CD4-positive, alpha-beta T cell treated with Interleukin-17A for 4 hours (primary cell): ENCODE measurements at regions not wholly inside any gene's neighbourhood (a gene's known extent, or its start where the extent isn't known, plus 50 kb on each side); places are given as distances from the start of the nearest gene placed in this dataset.
"Not testable (repeated sequence)": the region's sequence is repeated elsewhere in the genome, so short reads cannot be mapped to it uniquely, and the experiment has no call there.

Source experiments
- DNase-seq: peaks from one replicate; pipeline ENCODE4 v3.0.0-alpha.2; 2020; ENCODE audit warnings: mixed read lengths

- no peak for DNase-seq
These were observed 750.4 kb upstream of the AGA start for GRCh38 chr4:178192611-178193010.

GRCh38 chr4:178196751-178197374 is 754.6 kb upstream of the AGA start:
- no peak for DNase-seq

GRCh38 chr4:178198691-178199090 is 756.5 kb upstream of the AGA start:
- no peak for DNase-seq

- no peak for DNase-seq
These were observed 760.2 kb upstream of the AGA start for GRCh38 chr4:178202422-178202821.

- DNase-seq = no peak
These were observed 763.6 kb upstream of the AGA start for GRCh38 chr4:178205826-178206225.

- DNase-seq = no peak
These were observed 773.1 kb upstream of the AGA start for GRCh38 chr4:178215309-178215708.

- no peak for DNase-seq
These were observed 773.5 kb upstream of the AGA start for GRCh38 chr4:178215763-178216162.

GRCh38 chr4:178226421-178226820 is 784.2 kb upstream of the AGA start:
- DNase-seq = not testable (repeated sequence)

GRCh38 chr4:178233906-178234305 is 791.7 kb upstream of the AGA start:
- no peak for DNase-seq

- no peak for DNase-seq
These were observed 798.7 kb upstream of the AGA start for GRCh38 chr4:178240891-178241290.

- no peak for DNase-seq
These were observed 799.4 kb upstream of the AGA start for GRCh38 chr4:178241601-178242118.

- DNase-seq = no peak
These were observed 800.4 kb upstream of the AGA start for GRCh38 chr4:178242655-178243054.

GRCh38 chr4:178244785-178245184 is 802.5 kb upstream of the AGA start:
- no peak for DNase-seq

GRCh38 chr4:178255172-178255571 is 812.9 kb upstream of the AGA start:
- no peak for DNase-seq

GRCh38 chr4:178258603-178259002 is 816.4 kb upstream of the AGA start:
- no peak for DNase-seq

- no peak for DNase-seq
These were observed 817.3 kb upstream of the AGA start for GRCh38 chr4:178259566-178259965.

- no peak for DNase-seq
These were observed 821.8 kb upstream of the AGA start for GRCh38 chr4:178264001-178264400.

GRCh38 chr4:178271386-178271785 is 829.1 kb upstream of the AGA start:
- no peak for DNase-seq

- no peak for DNase-seq
These were observed 830.9 kb upstream of the AGA start for GRCh38 chr4:178273168-178273567.

GRCh38 chr4:178275671-178276360 is 833.6 kb upstream of the AGA start:
- DNase-seq = no peak

GRCh38 chr4:178280362-178280761 is 838.1 kb upstream of the AGA start:
- DNase-seq = no peak

GRCh38 chr4:178288462-178288861 is 846.2 kb upstream of the AGA start:
- no peak for DNase-seq

GRCh38 chr4:178293601-178294000 is 851.4 kb upstream of the AGA start:
- DNase-seq = no peak

GRCh38 chr4:178296669-178297068 is 854.4 kb upstream of the AGA start:
- DNase-seq = no peak

- DNase-seq = no peak
These were observed 864.3 kb upstream of the AGA start for GRCh38 chr4:178306565-178306964.
